ENCODE measurements at regions not wholly inside any gene's neighbourhood (a gene's known extent, or its start where the extent isn't known, plus 50 kb on each side); places are given as distances from the start of the nearest gene placed in this dataset.

- TF ChIP-seq EZH2 (IDR thresholded peaks at IDR 0.05; ENCODE audit: low read length, missing control alignments) = no peak
- no peak for TF ChIP-seq CTCF (conservative IDR thresholded peaks at IDR 0.05 in 1 of 2, IDR thresholded peaks at IDR 0.05 in 1 of 2; ENCODE audit: low read depth in 1 of 2, low read length in 2 of 2)
Observed at GRCh38 chr12:22924391-22924790, 299.4 kb downstream of the ETNK1 start.
